OCI-LY3 (cell line): ENCODE measurements at regions not wholly inside any gene's neighbourhood (a gene's known extent, or its start where the extent isn't known, plus 50 kb on each side); places are given as distances from the start of the nearest gene placed in this dataset.

Experiments
- EZH2phosphoT487 ChIP-seq: fragments of 200-600 bp; shearing (Covaris generic); IDR thresholded peaks from 2 replicates; pipeline ENCODE4 v1.6.1; 2018; ENCODE audit warnings: antibody characterized with exemption, mixed run types, low read depth
- TF ChIP-seq, protein P1 (sequence below): fragments of 200-600, 300-600 bp; sonication (generic); IDR thresholded peaks from 2 replicates; pipeline ENCODE4 v1.5.1; 2014; ENCODE audit warnings: antibody characterized with exemption, low read length, low read depth

DNA sequence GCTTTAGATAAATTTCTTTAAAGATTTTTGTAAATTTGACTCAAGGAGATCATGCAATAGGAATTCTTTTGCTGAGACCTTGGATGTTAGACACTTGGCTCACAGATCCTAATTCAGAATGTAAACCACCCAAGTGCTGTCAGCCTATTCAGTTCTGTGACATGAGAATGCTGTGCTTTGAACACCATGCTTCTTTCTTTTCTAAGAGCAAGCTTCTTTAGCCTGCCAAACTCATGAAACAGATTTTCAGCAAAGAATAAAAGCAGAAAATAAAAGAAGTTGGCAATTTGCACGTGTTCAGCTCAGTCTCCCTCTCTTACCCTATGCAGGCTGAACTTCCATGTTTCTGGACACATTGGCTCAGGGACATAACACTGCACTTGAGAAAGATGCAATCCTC is 845.8 kb downstream of the UQCRFS1 start:
- TF ChIP-seq, protein P1, sequence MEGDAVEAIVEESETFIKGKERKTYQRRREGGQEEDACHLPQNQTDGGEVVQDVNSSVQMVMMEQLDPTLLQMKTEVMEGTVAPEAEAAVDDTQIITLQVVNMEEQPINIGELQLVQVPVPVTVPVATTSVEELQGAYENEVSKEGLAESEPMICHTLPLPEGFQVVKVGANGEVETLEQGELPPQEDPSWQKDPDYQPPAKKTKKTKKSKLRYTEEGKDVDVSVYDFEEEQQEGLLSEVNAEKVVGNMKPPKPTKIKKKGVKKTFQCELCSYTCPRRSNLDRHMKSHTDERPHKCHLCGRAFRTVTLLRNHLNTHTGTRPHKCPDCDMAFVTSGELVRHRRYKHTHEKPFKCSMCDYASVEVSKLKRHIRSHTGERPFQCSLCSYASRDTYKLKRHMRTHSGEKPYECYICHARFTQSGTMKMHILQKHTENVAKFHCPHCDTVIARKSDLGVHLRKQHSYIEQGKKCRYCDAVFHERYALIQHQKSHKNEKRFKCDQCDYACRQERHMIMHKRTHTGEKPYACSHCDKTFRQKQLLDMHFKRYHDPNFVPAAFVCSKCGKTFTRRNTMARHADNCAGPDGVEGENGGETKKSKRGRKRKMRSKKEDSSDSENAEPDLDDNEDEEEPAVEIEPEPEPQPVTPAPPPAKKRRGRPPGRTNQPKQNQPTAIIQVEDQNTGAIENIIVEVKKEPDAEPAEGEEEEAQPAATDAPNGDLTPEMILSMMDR = no peak
- no peak for TF ChIP-seq EZH2phosphoT487
